GM19324 (cell line): ENCODE measurements at regions not wholly inside any gene's neighbourhood (a gene's known extent, or its start where the extent isn't known, plus 50 kb on each side); places are given as distances from the start of the nearest gene placed in this dataset.
"Not testable (repeated sequence)": the region's sequence is repeated elsewhere in the genome, so short reads cannot be mapped to it uniquely, and the experiment has no call there.

Source experiments
- ATAC-seq: cut with Tn5 transposase; IDR thresholded peaks from one replicate; pipeline ENCODE4 v1.9.1; 2021; ENCODE audit warnings: mild to moderate bottlenecking, moderate library complexity; ENCODE audit not compliant: unreplicated experiment, low FRiP score

DNA sequence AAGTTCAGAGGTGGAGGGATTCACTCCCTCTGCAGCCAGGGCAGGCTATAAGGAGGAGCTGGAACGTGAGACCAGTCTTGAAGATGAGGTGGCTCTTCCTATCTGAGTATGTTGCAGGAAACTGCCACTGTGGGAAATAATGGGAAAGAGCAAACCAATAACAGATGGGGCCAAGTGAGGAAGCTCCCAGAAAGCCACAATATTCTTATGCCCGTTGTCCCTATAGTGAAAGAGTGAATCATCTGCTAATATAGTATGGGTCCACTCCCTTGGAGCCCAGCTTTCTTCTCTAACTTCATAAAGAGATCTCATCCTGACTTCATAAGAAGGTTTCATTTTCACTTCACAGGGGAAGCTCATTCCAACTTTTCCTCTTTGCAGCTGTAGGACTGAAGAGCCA is 206.4 kb downstream of the BLID start:
- ATAC-seq: no peak

GRCh38 chr11:121907379-121907778 is 208.6 kb downstream of the BLID start:
- ATAC-seq: no peak

DNA sequence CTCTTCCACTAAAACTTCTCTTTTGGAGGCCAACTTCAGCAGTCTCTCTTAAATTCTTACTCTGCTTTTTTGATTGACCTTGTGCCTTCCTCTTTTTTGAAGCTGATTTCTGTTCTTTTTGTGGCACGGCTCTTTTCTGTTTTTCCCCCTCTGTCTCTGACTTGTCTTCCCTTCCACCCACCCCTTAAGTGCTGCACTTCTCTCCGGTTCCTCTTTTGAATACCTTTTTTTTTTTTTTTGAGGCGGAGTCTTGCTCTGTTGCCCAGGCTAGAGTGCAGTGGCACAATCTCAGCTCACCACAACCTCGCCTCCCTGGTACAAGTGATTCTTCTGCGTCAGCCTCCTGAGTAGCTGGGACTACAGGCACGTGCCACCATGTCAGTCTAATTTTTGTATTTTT is 211.9 kb downstream of the BLID start:
- ATAC-seq: no peak

DNA sequence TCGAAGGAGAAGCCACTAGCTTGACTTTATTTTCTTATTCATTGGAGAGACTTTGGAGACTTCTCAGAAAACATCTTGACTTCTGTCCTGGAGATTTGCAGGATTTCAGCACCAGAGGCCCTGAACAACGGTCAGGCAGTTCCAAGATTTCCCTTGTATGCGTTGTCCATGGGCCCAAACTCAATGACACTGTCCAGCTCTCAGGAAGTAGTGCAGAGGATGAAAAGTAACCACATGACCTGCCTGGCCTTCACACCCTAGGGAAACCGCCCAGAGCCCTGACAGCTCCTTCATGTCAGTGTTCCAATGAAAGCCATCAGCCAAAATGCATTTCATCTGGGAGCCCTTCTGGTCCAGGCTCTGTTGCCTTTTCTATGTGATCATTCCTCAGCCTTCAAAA is 214.1 kb downstream of the BLID start:
- ATAC-seq: no peak

- not testable (repeated sequence) for ATAC-seq
Observed at GRCh38 chr11:121901417-121901816, 214.6 kb downstream of the BLID start.

- no peak for ATAC-seq
Observed at GRCh38 chr11:121899520-121899919, 216.5 kb downstream of the BLID start.

- ATAC-seq: no peak
Observed at GRCh38 chr11:121898903-121899302, 217.1 kb downstream of the BLID start.

- ATAC-seq: no peak
Observed at GRCh38 chr11:121895919-121896318, 220.1 kb downstream of the BLID start.

DNA sequence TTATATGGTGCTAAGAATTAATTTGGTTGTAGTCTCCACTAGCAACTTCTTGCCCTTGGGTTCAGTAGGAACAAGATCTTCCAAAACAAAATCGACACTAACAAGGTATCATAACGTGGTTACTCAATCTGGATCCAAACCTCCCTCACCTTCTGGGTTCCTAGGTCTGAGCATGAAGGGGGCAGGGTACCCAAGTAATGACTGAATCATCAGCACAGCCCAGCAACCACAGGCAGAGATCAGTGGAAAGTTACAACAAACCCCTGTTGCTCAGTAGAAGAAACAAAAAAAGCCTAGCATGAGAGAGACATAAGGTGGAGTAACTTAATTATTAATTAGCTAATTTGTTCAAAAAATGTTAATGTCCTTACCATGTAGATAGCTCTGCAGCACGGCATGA is 221.4 kb downstream of the BLID start:
- ATAC-seq: no peak

DNA sequence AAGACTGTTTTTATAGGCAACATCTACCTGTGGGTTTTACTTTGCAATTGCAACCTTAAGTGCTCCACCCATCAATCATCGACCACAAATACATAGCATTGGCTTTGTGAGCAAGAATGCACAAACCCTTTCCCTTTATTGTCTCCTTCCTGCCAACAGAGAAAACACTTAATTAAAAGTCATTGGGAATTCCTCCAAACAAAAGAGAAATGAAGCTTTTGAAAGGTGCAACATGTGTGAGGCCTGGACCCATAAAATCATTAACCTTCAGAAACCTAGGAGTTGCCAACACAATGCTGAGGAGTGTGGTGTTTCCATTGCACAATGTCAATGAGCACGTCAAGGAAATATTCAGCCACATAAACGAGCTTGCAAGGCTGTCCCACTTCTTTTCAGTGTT is 223.2 kb downstream of the BLID start:
- no peak for ATAC-seq

DNA sequence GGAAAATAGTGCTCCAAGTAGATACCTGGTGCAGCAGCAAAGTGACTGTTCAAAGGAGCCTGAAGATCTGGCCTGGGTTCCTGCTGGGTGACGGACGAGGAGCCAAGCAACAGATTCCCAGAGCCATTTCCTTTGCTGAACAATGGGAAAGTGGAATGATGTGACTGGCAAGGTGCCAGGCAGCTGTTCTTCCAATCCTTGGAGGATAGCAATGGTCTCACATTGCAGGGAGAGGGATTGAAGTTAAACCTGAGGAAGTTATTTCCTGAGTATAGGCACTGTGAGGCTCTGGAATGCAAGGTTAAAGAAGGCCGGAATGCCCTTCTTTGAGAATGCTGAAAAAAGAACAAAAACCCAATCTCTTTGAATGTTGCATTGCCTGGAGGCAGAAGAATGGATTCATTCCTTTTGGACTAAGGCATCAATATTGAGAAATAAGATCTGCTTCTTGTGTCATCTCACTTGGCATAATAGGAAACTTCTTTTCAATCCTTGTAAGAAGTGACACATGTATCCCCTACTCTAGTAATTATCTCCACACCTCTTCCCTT is 223.8 kb downstream of the BLID start:
- no peak for ATAC-seq

DNA sequence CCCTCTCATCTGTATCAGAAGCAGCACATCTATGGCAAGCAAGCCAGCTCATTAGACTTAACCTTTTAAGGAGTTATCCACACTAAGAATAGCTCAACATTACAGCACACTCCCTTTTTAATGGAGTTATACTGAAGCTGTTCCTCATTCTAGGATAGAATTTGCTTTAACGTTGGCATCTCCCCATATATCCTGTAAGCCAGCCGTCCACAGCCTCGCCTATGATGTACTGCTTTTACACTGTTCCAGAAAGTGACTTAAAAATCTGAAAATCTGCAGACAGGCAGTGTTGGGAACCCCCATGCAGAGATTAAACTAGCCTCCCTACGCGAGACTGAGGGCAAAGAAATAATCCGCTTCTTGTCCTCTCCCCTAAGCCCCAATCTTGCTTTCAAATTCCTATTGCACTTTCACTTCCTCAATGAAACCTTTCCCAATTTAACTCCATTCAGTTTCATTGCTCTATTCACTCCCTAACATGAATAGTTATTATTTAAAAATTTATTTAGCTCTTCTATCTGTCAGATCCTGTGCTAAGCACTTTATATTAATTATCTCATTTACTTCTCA is 225.0 kb downstream of the BLID start:
- no peak for ATAC-seq

- ATAC-seq: no peak
Observed at GRCh38 chr11:121890377-121890776, 225.6 kb downstream of the BLID start.

DNA sequence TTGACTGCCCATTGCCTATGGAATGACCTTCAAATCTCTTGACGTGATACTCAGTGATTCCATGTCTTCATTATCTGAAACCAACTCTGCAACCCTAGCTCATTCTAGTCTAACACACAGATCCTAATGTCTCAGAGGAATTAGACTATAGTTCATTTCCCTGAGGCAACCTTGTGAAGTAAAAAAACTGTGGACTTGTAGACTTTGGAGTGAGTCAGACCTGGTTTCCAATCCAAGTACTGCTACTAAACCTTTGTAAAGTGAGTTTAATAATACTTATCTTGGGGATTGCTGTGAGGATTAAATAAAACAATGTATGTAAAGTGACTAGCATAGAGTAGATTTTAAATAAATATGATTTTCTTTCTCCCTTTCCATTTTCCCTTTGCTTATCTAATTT is 226.1 kb downstream of the BLID start:
- ATAC-seq: no peak

DNA sequence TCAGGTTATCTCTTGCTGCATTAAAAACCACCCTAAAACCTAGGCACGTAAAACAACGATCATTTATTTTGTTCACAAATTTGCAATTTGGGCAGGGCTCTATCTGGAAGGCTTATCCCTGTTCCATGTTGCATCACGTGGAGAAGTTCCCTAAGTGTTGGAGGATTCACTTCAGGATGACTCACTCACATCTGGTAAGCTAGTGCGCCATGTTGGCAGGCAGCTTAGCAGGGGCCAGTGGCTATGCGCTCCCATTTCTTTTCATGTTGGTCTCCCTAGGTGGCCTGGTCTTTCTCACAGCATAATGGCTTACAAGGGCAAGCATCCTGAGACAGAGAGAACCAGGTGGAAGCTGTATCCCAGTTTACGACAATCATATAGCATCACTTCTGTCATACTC is 226.8 kb downstream of the BLID start:
- no peak for ATAC-seq

- ATAC-seq: no peak
Observed at GRCh38 chr11:121887976-121888557, 227.9 kb downstream of the BLID start.

DNA sequence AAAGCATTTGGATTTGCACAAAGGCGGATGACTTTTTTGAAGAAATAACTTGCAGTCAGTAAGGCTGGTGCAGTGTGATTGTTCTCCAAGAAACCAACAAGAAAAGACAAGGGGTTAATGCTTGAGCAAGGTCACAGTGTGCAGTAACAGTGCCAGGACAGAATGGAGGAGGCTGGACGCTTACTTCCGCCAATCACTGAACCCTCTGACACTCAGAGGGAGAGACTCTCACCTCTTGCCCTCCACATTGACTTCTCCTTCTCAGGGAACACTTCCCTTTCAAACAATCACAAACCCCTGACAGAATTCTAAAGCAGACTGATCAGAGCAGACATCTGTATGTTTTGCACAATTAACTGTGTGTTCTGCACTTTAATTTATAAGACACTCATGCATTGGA is 228.4 kb downstream of the BLID start:
- ATAC-seq: no peak

GRCh38 chr11:121886996-121887395 is 229.0 kb downstream of the BLID start:
- ATAC-seq: no peak

- ATAC-seq: no peak
Observed at GRCh38 chr11:121886005-121886734, 229.8 kb downstream of the BLID start.

GRCh38 chr11:121884626-121885025 is 231.4 kb downstream of the BLID start:
- no peak for ATAC-seq

GRCh38 chr11:121881806-121882205 is 234.2 kb downstream of the BLID start:
- ATAC-seq: no peak

GRCh38 chr11:121877152-121877551 is 238.9 kb downstream of the BLID start:
- no peak for ATAC-seq
